ENCODE measurements at regions not wholly inside any gene's neighbourhood (a gene's known extent, or its start where the extent isn't known, plus 50 kb on each side); places are given as distances from the start of the nearest gene placed in this dataset.

DNA sequence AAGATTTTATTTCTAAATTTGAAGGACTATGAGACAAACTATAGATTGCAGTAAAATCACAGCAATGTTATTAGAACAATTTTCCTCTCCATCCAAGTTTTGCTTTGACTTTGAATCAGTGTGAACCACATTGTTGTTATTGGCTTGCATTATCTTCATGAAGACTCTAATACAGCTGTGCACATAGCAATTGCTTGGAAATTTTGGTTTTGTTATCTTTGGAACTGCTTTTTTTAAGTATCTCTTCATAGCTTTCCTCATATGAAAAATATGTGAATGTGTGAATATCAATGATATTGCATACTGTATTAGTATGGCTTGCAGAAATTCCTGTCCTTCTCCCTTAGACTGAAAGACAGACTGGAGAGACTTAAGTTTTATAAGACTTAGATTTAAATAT lies 666.6 kb downstream of the LUZP2 start (continued):
- TF ChIP-seq ZNF462 (CRISPR knock-in tag; IDR thresholded peaks at IDR 0.05), result no peak
- TF ChIP-seq CTCF (conservative IDR thresholded peaks at IDR 0.05; ENCODE audit: low read depth in 2 of 2), result no peak
- TF ChIP-seq NANOG (IDR thresholded peaks at IDR 0.05; ENCODE audit: borderline replicate concordance), result no peak

DNA sequence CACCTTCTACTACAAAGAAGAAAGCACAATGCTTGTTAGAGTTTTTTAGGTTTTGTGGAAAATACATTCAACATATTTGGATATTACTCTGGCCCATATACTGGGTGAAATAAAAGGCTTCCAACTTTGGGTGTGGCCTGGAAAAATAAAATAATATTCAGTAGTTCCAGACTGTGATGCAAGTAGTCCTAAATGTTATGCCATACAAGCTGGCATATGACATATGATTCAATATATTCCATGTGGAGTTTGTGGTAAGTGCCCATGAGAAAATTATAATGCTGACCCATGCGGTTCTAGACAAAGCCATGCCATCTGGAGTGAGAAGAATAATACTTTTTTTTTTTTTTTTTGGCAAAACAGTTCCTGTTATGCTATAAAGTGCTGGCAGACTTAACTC lies 683.3 kb downstream of the LUZP2 start:
- no peak overlapping the region for H2AFZ ChIP-seq
- H3K27ac Mint-ChIP-seq, result no peak overlapping the region
- no peak for TF ChIP-seq POLR2AphosphoS5 (IDR thresholded peaks at IDR 0.05; ENCODE audit: low read depth)
- no peak for TF ChIP-seq CTCF (conservative IDR thresholded peaks at IDR 0.05; ENCODE audit: low read depth in 2 of 2)
- no peak for TF ChIP-seq ZNF114 (CRISPR knock-in tag; IDR thresholded peaks at IDR 0.05)
- no peak for TF ChIP-seq REST (IDR thresholded peaks at IDR 0.05; ENCODE audit: unreplicated experiment)
- TF ChIP-seq NANOG (IDR thresholded peaks at IDR 0.05; ENCODE audit: borderline replicate concordance), result no peak
- TF ChIP-seq JUNB (IDR thresholded peaks at IDR 0.05; ENCODE audit: unreplicated experiment), result no peak
- no peak for TF ChIP-seq EZH2 (IDR thresholded peaks at IDR 0.05; ENCODE audit: low read depth, unreplicated experiment)
- TF ChIP-seq, protein P1, sequence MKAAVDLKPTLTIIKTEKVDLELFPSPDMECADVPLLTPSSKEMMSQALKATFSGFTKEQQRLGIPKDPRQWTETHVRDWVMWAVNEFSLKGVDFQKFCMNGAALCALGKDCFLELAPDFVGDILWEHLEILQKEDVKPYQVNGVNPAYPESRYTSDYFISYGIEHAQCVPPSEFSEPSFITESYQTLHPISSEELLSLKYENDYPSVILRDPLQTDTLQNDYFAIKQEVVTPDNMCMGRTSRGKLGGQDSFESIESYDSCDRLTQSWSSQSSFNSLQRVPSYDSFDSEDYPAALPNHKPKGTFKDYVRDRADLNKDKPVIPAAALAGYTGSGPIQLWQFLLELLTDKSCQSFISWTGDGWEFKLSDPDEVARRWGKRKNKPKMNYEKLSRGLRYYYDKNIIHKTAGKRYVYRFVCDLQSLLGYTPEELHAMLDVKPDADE (IDR thresholded peaks at IDR 0.05), result no peak
- TF ChIP-seq STAT1 (IDR thresholded peaks at IDR 0.05; ENCODE audit: unreplicated experiment), result no peak
- TF ChIP-seq ZNF331 (CRISPR knock-in tag; IDR thresholded peaks at IDR 0.05; ENCODE audit: low read depth), result no peak

More for the DNA sequence above, 683.3 kb downstream of the LUZP2 start:
- Mint-ChIP-seq H3K4me3 (no peak overlapping the region), H3K27me3 (ENCODE audit: insufficient read depth, low read depth, poor library complexity) (peaks cover 2% of the 10 kb centered on the region), H3K4me1 (no peaks in the 10 kb centered on the region), H3K9me3 (no peaks in the 10 kb centered on the region), H3K36me3 (ENCODE audit: low read depth) (no peaks in the 10 kb centered on the region)
- DNase-seq (ENCODE audit: low spot score), result no peak
- no peaks in the 10 kb centered on the region for H3K79me2 ChIP-seq (replicated peaks; ENCODE audit: insufficient read depth)
- no peaks in the 10 kb centered on the region for H4K20me1 ChIP-seq (replicated peaks; ENCODE audit: insufficient read depth)
- H3K36me3 ChIP-seq (ENCODE audit: insufficient read depth), result no peaks in the 10 kb centered on the region
- H3K4me2 ChIP-seq, result no peak overlapping the region
- no peaks in the 10 kb centered on the region for H3F3A ChIP-seq (replicated peaks; ENCODE audit: low read depth)
- no peaks in the 10 kb centered on the region for H3K27me3 ChIP-seq (ENCODE audit: insufficient read depth)
- no peaks in the 10 kb centered on the region for H3K9me2 ChIP-seq (ENCODE audit: insufficient read depth)
- H3K4me3 ChIP-seq, result no peak overlapping the region
- no peaks in the 10 kb centered on the region for H3K4me1 ChIP-seq (ENCODE audit: insufficient read depth)
- no peak for ATAC-seq
- H3K27ac ChIP-seq (ENCODE audit: low read depth), result no peak overlapping the region

Measured in GM23338 (cell line).